Lung (tissue), 11 donors: ENCODE measurements at regions not wholly inside any gene's neighbourhood (a gene's known extent, or its start where the extent isn't known, plus 50 kb on each side); places are given as distances from the start of the nearest gene placed in this dataset.
A peak's percentile ranks its signal among the peaks of the same experiment; 100 is the strongest.

Experiments used
- ATAC-seq: fragments of 200-7000 bp; cut with Tn5 transposase; one replicate; pipeline ENCODE4 v1.9.1; 2020; ENCODE audit warnings: moderate number of reproducible peaks; ENCODE audit not compliant: insufficient read depth, low FRiP score
- DNase-seq, 3 donors: peaks; one replicate each; pipeline ENCODE4 v3.0.0-alpha.2; 2013 to 2017
- H3K27ac ChIP-seq, 2 donors: one replicate each; pipeline ENCODE4 v1.5.1; 2013; ENCODE audit warnings: mild to moderate bottlenecking in 2 of 2, moderate library complexity in 2 of 2, control low read depth in 1 of 2, inconsistent platforms in 1 of 2, low read depth in 1 of 2, low read length in 1 of 2
- H3K27me3 ChIP-seq, 3 donors: one replicate each; pipeline ENCODE4 v1.5.1; 2013; ENCODE audit warnings: low read length in 2 of 3; ENCODE audit not compliant: control insufficient read depth in 3 of 3, insufficient read depth in 3 of 3
- H3K36me3 ChIP-seq, 4 donors: one replicate each; pipeline ENCODE4 v1.5.1; 2013; ENCODE audit warnings: low read length in 4 of 4, mild to moderate bottlenecking in 1 of 4, moderate library complexity in 1 of 4; ENCODE audit not compliant: control insufficient read depth in 4 of 4, insufficient read depth in 4 of 4
- H3K4me1 ChIP-seq, 5 donors: one replicate each; pipeline ENCODE4 v1.5.1; 2013; ENCODE audit warnings: low read length in 5 of 5, mild to moderate bottlenecking in 2 of 5, moderate library complexity in 1 of 5; ENCODE audit not compliant: control insufficient read depth in 5 of 5, insufficient read depth in 5 of 5
- H3K4me3 ChIP-seq: one replicate; pipeline ENCODE4 v1.5.1; 2013; ENCODE audit warnings: mild to moderate bottlenecking, control low read depth, moderate library complexity
- H3K9ac ChIP-seq, 2 donors: one replicate each; pipeline ENCODE4 v1.5.1; 2013; ENCODE audit warnings: low read length in 2 of 2, control low read depth in 1 of 2; ENCODE audit not compliant: insufficient read depth in 1 of 2
- H3K9me3 ChIP-seq, 4 donors: one replicate each; pipeline ENCODE4 v1.5.1; 2013; ENCODE audit warnings: low read length in 3 of 4, mild to moderate bottlenecking in 1 of 4, moderate library complexity in 1 of 4; ENCODE audit not compliant: control insufficient read depth in 4 of 4, insufficient read depth in 3 of 4
- CTCF ChIP-seq: IDR thresholded peaks from 2 replicates; pipeline ENCODE4 v1.5.1; 2012; ENCODE audit warnings: mild to moderate bottlenecking; ENCODE audit errors: control extremely low read depth, extremely low read depth
- WGBS, 2 donors: extraction: QIAGEN DNeasy Blood & Tissue Kit; methylation state at CpG; one replicate each; pipeline ENCODE4 v1.1.7; 2013; 5-methylcytosine and 5-hydroxymethylcytosine counted together
- donor health status: control.
- donor health status: control.
- donor health status: Bipolar disorder and iron deficiency.
- donor health status: healthy.
- donor health status: DM: yes; HTN: yes; CAD: no.

DNA sequence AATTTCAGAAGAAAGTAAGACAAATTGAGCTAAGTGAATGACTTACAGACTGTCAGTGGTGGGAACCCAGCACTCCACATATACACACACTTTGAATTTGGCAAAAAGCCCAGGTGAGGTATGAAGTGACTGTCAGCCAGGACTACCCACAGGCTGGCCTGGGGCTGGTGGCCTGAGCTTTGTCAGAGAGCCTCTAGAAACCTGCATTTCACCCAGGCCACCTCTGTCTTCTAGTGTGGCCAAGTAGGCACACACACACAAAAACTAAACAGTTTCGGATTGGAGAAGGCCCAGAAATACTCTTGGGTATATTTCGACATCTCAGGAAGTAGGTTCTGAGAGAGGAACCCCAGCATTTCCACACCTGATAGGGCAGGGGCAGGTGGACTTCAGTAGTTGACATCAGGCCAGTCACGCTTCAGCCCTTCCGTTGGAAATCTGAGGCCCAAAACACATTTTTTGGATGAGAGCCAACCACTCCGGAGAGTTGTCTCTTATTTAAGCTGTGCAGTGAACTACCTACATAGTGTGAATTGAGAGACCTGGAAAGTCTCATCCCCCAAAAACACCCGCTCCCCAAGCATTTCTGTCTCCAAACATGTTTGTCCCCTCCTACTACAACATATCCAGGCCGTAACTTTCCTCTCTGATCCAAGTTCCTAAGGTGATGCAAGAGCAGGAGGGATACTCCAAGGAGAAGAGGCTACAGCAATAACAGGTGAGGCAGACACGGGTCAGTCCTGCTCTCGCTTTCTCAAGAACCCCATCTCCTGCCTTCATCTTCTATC is 167.2 kb upstream of the PROX1 start:
- ATAC-seq (no peak), DNase-seq (peak in 2 of 3 donors; percentile 8 to 54)
- TF ChIP-seq CTCF: no peak
- no peaks in the 10 kb centered on the region for H3K4me1 ChIP-seq
- no peak overlapping the region for H3K4me3 ChIP-seq
- H3K36me3 ChIP-seq: no peaks in the 10 kb centered on the region
- H3K9ac ChIP-seq: no peak overlapping the region
- no peaks in the 10 kb centered on the region for H3K27me3 ChIP-seq
- 65 to 71% methylated on average over 9 of the region's 9 CpGs for WGBS, 2 donors
- H3K9me3 ChIP-seq: peaks cover 0 to 6% (median 0%) of the 10 kb centered on the region in 4 donors
- H3K27ac ChIP-seq: no peak overlapping the region

GRCh38 chr1:213821175-213821942 is 166.4 kb upstream of the PROX1 start:
- Histone ChIP-seq H3K9me3 (peaks cover 0 to 6% (median 0%) of the 10 kb centered on the region in 4 donors), H3K9ac (no peak overlapping the region), H3K27me3 (no peaks in the 10 kb centered on the region), H3K36me3 (no peaks in the 10 kb centered on the region), H3K4me3 (no peak overlapping the region), H3K4me1 (no peaks in the 10 kb centered on the region), H3K27ac (no peak overlapping the region)
- TF ChIP-seq CTCF: no peak
- DNase-seq: peak in 1 of 3 donors; percentile 23
- 83 to 86% methylated on average over 5 of the region's 5 CpGs for WGBS, 2 donors
- no peak for ATAC-seq

DNA sequence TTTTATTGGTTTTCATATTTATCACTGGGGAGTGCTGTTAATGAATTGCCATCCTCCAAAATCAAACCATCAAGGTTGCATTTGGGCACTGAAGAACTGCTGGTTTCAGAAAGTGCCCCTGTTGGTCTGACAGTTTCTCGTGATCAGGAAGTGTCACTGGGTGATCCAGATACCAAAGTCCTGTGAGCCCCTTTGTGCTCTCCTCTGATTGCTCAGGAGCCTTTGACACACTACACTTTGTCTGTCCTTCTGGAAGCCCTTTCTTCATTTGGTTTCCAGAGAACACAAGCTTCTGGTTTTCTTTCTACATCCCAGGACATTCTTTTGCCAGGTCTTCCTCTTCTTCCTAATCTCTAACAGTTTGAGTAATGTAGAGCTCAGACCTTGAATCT is 165.8 kb upstream of the PROX1 start:
- H3K27me3 ChIP-seq: no peaks in the 10 kb centered on the region
- no peak for ATAC-seq
- no peak overlapping the region for H3K27ac ChIP-seq
- no peak for DNase-seq
- 0% methylated on average over 1 of the region's 1 CpG for WGBS, 2 donors
- TF ChIP-seq CTCF: no peak
- H3K36me3 ChIP-seq: no peaks in the 10 kb centered on the region
- H3K4me1 ChIP-seq: no peaks in the 10 kb centered on the region
- H3K4me3 ChIP-seq: no peak overlapping the region
- no peak overlapping the region for H3K9ac ChIP-seq
- peaks cover 0 to 6% (median 0%) of the 10 kb centered on the region in 4 donors for H3K9me3 ChIP-seq
